Activated CD4-positive, alpha-beta T cell treated with anti-CD3 and anti-CD28 coated beads, Interleukin-2, Interleukin-4, amounts not matched to agents 100 ng/mL and 50 ng/mL, durations not matched to agents 16 hours and 8 hours (primary cell): ENCODE measurements at regions not wholly inside any gene's neighbourhood (a gene's known extent, or its start where the extent isn't known, plus 50 kb on each side); places are given as distances from the start of the nearest gene placed in this dataset.
"Not testable (repeated sequence)": the region's sequence is repeated elsewhere in the genome, so short reads cannot be mapped to it uniquely, and the experiment has no call there.

Source experiments
- DNase-seq: peaks from one replicate; pipeline ENCODE4 v3.0.0-alpha.2; 2020; ENCODE audit warnings: low spot score

GRCh38 chr12:30345744-30346471, 349.8 kb downstream of the IPO8 start:
- DNase-seq: no peak

- DNase-seq: no peak
Measured at GRCh38 chr12:30330565-30330964, 365.1 kb downstream of the IPO8 start.

GRCh38 chr12:30329281-30329680, 366.4 kb downstream of the IPO8 start:
- no peak for DNase-seq

GRCh38 chr12:30323008-30323407, 372.7 kb downstream of the IPO8 start:
- DNase-seq: no peak

- DNase-seq: no peak
Measured at GRCh38 chr12:30320561-30320960, 375.1 kb downstream of the IPO8 start.

GRCh38 chr12:30314506-30315100, 381.1 kb downstream of the IPO8 start:
- DNase-seq: no peak

GRCh38 chr12:30308010-30308717, 387.5 kb downstream of the IPO8 start:
- no peak for DNase-seq

- no peak for DNase-seq
Measured at GRCh38 chr12:30304528-30304927, 391.1 kb downstream of the IPO8 start.

GRCh38 chr12:30301291-30301690, 394.4 kb downstream of the IPO8 start:
- DNase-seq: no peak

- DNase-seq: no peak
Measured at GRCh38 chr12:30296486-30296885, 399.2 kb downstream of the IPO8 start.

- DNase-seq: no peak
Measured at GRCh38 chr12:30286345-30286926, 409.2 kb downstream of the IPO8 start.

GRCh38 chr12:30278401-30278800, 417.3 kb downstream of the IPO8 start:
- no peak for DNase-seq

- DNase-seq: not testable (repeated sequence)
Measured at GRCh38 chr12:30272515-30272914, 423.2 kb downstream of the IPO8 start.

GRCh38 chr12:30269496-30269895, 426.2 kb downstream of the IPO8 start:
- DNase-seq: no peak

- no peak for DNase-seq
Measured at GRCh38 chr12:30268041-30268440, 427.6 kb downstream of the IPO8 start.

- DNase-seq: no peak
Measured at GRCh38 chr12:30263434-30263833, 432.2 kb downstream of the IPO8 start.

GRCh38 chr12:30257618-30258017, 438.1 kb downstream of the IPO8 start:
- DNase-seq: no peak

GRCh38 chr12:30251546-30251945, 444.1 kb downstream of the IPO8 start:
- DNase-seq: no peak

GRCh38 chr12:30243426-30243825, 452.2 kb downstream of the IPO8 start:
- DNase-seq: no peak

- DNase-seq: no peak
Measured at GRCh38 chr12:30219047-30219446, 435.3 kb upstream of the TMTC1 start.

- DNase-seq: no peak
Measured at GRCh38 chr12:30218073-30218472, 434.3 kb upstream of the TMTC1 start.

GRCh38 chr12:30213166-30213565, 429.4 kb upstream of the TMTC1 start:
- DNase-seq: no peak

GRCh38 chr12:30211743-30212142, 428.0 kb upstream of the TMTC1 start:
- no peak for DNase-seq
